Liver (tissue), 3 donors: ENCODE measurements at regions not wholly inside any gene's neighbourhood (a gene's known extent, or its start where the extent isn't known, plus 50 kb on each side); places are given as distances from the start of the nearest gene placed in this dataset.

Experiments used
- EGR1 ChIP-seq, 2 donors: IDR thresholded peaks; 2 replicates each; pipeline ENCODE4 v1.6.1; 2016 to 2018; ENCODE audit warnings: antibody characterized with exemption in 2 of 2, low read depth in 2 of 2
- FOXA1 ChIP-seq: IDR thresholded peaks from 2 replicates; pipeline ENCODE4 v1.6.1; 2016; ENCODE audit warnings: antibody characterized with exemption
- GABPA ChIP-seq, 2 donors: IDR thresholded peaks in 1 of 2; conservative IDR thresholded peaks in 1 of 2; 2 replicates each; pipeline ENCODE4 v1.6.1; 2016; ENCODE audit warnings: antibody characterized with exemption in 2 of 2, mild to moderate bottlenecking in 1 of 2, moderate library complexity in 1 of 2
- HNF4G ChIP-seq: IDR thresholded peaks from 2 replicates; pipeline ENCODE4 v1.6.1; 2016; ENCODE audit warnings: antibody characterized with exemption
- JUND ChIP-seq, 2 donors: IDR thresholded peaks; 2 replicates each; pipeline ENCODE4 v1.6.1; 2016; ENCODE audit warnings: antibody characterized with exemption in 2 of 2
- RAD21 ChIP-seq, 2 donors: IDR thresholded peaks; 2 replicates each; pipeline ENCODE4 v1.6.1; 2016; ENCODE audit warnings: antibody characterized with exemption in 2 of 2, mild to moderate bottlenecking in 2 of 2
- RXRA ChIP-seq, 2 donors: IDR thresholded peaks; 2 replicates each; pipeline ENCODE4 v1.6.1; 2017 to 2018; ENCODE audit warnings: antibody characterized with exemption in 2 of 2, mild to moderate bottlenecking in 1 of 2
- SP1 ChIP-seq: IDR thresholded peaks from 2 replicates; pipeline ENCODE4 v1.6.1; 2018; ENCODE audit warnings: antibody characterized with exemption, mild to moderate bottlenecking
- TAF1 ChIP-seq: conservative IDR thresholded peaks from 2 replicates; pipeline ENCODE4 v1.6.1; 2016; ENCODE audit warnings: antibody characterized with exemption, mild to moderate bottlenecking
- YY1 ChIP-seq: IDR thresholded peaks from 2 replicates; pipeline ENCODE4 v1.6.1; 2016; ENCODE audit warnings: antibody characterized with exemption, mild to moderate bottlenecking
- TF ChIP-seq, protein P1 (sequence below): fragments of 150-350 bp; IDR thresholded peaks from 2 replicates; pipeline ENCODE4 v1.5.1; 2017; ENCODE audit warnings: improper control_type of control experiment, low read depth, low read length; ENCODE audit not compliant: missing input control
- TF ChIP-seq, protein P2 (sequence below): IDR thresholded peaks from 2 replicates; pipeline ENCODE4 v1.6.1; 2016; ENCODE audit warnings: antibody characterized with exemption
- TF ChIP-seq, protein P3 (sequence below): IDR thresholded peaks from 2 replicates; pipeline ENCODE4 v1.6.1; 2016; ENCODE audit warnings: antibody characterized with exemption
- TF ChIP-seq, protein P4 (sequence below): IDR thresholded peaks from 2 replicates; pipeline ENCODE4 v1.6.1; 2016; ENCODE audit warnings: antibody characterized with exemption
- donor health status: healthy.
- donor health status: healthy.

DNA sequence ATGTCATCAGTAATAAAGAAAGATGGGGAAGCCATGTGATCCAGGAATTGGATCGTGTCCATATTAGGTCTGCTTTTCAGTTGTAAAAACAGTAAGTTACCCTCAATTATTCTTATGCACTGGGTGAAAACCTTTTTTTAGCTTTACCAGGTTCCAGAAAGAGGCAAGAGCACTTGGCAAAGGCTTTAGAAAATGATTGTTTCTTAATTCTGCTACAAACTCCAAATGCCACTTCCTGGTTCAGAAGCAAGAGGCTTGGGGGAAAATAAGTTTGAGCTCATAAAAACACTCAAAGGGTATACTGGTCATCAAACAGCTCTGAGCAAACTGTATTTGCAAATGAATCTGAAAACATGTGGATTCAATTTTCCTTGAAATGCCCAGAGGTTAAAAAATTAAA is 615.6 kb downstream of the EBF1 start:
- TF ChIP-seq, protein P1, sequence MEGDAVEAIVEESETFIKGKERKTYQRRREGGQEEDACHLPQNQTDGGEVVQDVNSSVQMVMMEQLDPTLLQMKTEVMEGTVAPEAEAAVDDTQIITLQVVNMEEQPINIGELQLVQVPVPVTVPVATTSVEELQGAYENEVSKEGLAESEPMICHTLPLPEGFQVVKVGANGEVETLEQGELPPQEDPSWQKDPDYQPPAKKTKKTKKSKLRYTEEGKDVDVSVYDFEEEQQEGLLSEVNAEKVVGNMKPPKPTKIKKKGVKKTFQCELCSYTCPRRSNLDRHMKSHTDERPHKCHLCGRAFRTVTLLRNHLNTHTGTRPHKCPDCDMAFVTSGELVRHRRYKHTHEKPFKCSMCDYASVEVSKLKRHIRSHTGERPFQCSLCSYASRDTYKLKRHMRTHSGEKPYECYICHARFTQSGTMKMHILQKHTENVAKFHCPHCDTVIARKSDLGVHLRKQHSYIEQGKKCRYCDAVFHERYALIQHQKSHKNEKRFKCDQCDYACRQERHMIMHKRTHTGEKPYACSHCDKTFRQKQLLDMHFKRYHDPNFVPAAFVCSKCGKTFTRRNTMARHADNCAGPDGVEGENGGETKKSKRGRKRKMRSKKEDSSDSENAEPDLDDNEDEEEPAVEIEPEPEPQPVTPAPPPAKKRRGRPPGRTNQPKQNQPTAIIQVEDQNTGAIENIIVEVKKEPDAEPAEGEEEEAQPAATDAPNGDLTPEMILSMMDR: no peak
- TF ChIP-seq GABPA (IDR thresholded peaks at IDR 0.05 in 1 of 2, conservative IDR thresholded peaks at IDR 0.05 in 1 of 2): no peak
- no peak for TF ChIP-seq TAF1
- no peak for TF ChIP-seq RAD21 (IDR thresholded peaks at IDR 0.05)
- TF ChIP-seq FOXA1: no peak
- TF ChIP-seq, protein P2, sequence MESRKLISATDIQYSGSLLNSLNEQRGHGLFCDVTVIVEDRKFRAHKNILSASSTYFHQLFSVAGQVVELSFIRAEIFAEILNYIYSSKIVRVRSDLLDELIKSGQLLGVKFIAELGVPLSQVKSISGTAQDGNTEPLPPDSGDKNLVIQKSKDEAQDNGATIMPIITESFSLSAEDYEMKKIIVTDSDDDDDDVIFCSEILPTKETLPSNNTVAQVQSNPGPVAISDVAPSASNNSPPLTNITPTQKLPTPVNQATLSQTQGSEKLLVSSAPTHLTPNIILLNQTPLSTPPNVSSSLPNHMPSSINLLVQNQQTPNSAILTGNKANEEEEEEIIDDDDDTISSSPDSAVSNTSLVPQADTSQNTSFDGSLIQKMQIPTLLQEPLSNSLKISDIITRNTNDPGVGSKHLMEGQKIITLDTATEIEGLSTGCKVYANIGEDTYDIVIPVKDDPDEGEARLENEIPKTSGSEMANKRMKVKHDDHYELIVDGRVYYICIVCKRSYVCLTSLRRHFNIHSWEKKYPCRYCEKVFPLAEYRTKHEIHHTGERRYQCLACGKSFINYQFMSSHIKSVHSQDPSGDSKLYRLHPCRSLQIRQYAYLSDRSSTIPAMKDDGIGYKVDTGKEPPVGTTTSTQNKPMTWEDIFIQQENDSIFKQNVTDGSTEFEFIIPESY: no peak
- TF ChIP-seq RXRA (IDR thresholded peaks at IDR 0.05): no peak
- TF ChIP-seq, protein P3, sequence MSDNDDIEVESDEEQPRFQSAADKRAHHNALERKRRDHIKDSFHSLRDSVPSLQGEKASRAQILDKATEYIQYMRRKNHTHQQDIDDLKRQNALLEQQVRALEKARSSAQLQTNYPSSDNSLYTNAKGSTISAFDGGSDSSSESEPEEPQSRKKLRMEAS: no peak
- TF ChIP-seq, protein P4, sequence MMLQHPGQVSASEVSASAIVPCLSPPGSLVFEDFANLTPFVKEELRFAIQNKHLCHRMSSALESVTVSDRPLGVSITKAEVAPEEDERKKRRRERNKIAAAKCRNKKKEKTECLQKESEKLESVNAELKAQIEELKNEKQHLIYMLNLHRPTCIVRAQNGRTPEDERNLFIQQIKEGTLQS: no peak
- no peak for TF ChIP-seq YY1
- TF ChIP-seq JUND (IDR thresholded peaks at IDR 0.05): no peak
- no peak for TF ChIP-seq EGR1 (IDR thresholded peaks at IDR 0.05; ENCODE audit: low read depth in 2 of 2)
- no peak for TF ChIP-seq SP1
- TF ChIP-seq HNF4G: no peak
